ENCODE measurements at regions not wholly inside any gene's neighbourhood (a gene's known extent, or its start where the extent isn't known, plus 50 kb on each side); places are given as distances from the start of the nearest gene placed in this dataset.

DNA sequence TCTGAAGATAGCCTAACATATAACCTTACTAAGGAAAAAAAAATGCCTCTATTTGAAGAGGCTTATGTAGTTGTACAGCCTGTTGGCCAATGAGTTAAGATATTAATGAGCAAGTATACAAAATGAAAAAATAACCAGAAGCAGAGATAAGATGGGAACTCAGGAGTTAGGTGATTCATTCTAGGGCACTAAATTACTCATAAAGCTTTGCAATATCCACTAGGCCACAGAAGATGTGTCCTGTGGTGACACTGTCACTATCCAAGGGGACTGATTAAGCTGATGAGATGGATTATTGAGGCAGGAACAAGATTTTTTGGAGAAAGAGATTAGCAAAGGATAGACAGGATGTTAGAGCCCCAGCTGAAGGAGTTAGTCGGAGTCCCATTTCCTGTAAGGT, 99.6 kb downstream of the LIG4 start:
- TF ChIP-seq FOXM1 (IDR thresholded peaks at IDR 0.05; ENCODE audit: low read depth) (no peak), MEF2A (IDR thresholded peaks at IDR 0.05; ENCODE audit: borderline replicate concordance, low read depth) (no peak)
- TF ChIP-seq, protein P1, sequence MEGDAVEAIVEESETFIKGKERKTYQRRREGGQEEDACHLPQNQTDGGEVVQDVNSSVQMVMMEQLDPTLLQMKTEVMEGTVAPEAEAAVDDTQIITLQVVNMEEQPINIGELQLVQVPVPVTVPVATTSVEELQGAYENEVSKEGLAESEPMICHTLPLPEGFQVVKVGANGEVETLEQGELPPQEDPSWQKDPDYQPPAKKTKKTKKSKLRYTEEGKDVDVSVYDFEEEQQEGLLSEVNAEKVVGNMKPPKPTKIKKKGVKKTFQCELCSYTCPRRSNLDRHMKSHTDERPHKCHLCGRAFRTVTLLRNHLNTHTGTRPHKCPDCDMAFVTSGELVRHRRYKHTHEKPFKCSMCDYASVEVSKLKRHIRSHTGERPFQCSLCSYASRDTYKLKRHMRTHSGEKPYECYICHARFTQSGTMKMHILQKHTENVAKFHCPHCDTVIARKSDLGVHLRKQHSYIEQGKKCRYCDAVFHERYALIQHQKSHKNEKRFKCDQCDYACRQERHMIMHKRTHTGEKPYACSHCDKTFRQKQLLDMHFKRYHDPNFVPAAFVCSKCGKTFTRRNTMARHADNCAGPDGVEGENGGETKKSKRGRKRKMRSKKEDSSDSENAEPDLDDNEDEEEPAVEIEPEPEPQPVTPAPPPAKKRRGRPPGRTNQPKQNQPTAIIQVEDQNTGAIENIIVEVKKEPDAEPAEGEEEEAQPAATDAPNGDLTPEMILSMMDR (IDR thresholded peaks at IDR 0.05) = no peak
